Activated CD4-positive, alpha-beta T cell treated with anti-CD3 and anti-CD28 coated beads, Interleukin-10, Interleukin-2, amounts not matched to agents 100 ng/mL and 50 ng/mL, durations not matched to agents 16 hours and 8 hours (primary cell): ENCODE measurements at regions not wholly inside any gene's neighbourhood (a gene's known extent, or its start where the extent isn't known, plus 50 kb on each side); places are given as distances from the start of the nearest gene placed in this dataset.

Experiments
- DNase-seq: peaks from one replicate; pipeline ENCODE4 v3.0.0-alpha.2; 2020

GRCh38 chr3:180829409-180830405 is 82.8 kb upstream of the FXR1 start:
- no peak for DNase-seq

GRCh38 chr3:180835501-180835900 is 77.0 kb upstream of the FXR1 start:
- DNase-seq, result no peak

GRCh38 chr3:180836766-180837165 is 75.7 kb upstream of the FXR1 start:
- DNase-seq, result no peak

GRCh38 chr3:180854887-180855286 is 57.6 kb upstream of the FXR1 start:
- DNase-seq, result no peak

GRCh38 chr3:180855364-180855763 is 57.1 kb upstream of the FXR1 start:
- no peak for DNase-seq

GRCh38 chr3:180855956-180856355 is 56.5 kb upstream of the FXR1 start:
- DNase-seq, result no peak

GRCh38 chr3:180860180-180860858 is 52.2 kb upstream of the FXR1 start:
- DNase-seq, result no peak
